ENCODE measurements at regions not wholly inside any gene's neighbourhood (a gene's known extent, or its start where the extent isn't known, plus 50 kb on each side); places are given as distances from the start of the nearest gene placed in this dataset.
A peak's percentile ranks its signal among the peaks of the same experiment; 100 is the strongest.

- POLR2A ChIA-PET (ENCODE audit: low non-redundant PET) = no interaction called here
- Histone ChIP-seq H3K36me3 (ENCODE audit: insufficient read depth, low read length, poor library complexity, severe bottlenecking) (no peaks in the 10 kb centered on the region), H3K9me3 (ENCODE audit: low read depth, low read length, poor library complexity, severe bottlenecking) (no peaks in the 10 kb centered on the region), H3K4me3 (ENCODE audit: low read depth, low read length, poor library complexity, severe bottlenecking) (no peak overlapping the region), H3K27ac (ENCODE audit: low read depth, low read length, poor library complexity, severe bottlenecking) (peak overlapping the region; percentile 93), H3K4me1 (ENCODE audit: insufficient read depth, low read length, poor library complexity, severe bottlenecking) (peaks cover 50% of the 10 kb centered on the region), H3K27me3 (replicated peaks; ENCODE audit: insufficient read depth, low read depth, low read length, poor library complexity) (no peaks in the 10 kb centered on the region)
- TF ChIP-seq EZH2 (IDR thresholded peaks at IDR 0.05; ENCODE audit: borderline replicate concordance, low read depth, low read length, poor library complexity, severe bottlenecking) = no peak
- TF ChIP-seq CTCF (conservative IDR thresholded peaks at IDR 0.05; ENCODE audit: low read depth, low read length) = no peak
- no TSS peak for BruUV-seq (replicated peaks)
- no peak for DNase-seq (ENCODE audit: low spot score)
- intact Hi-C loops (cut with micrococcal nuclease; ENCODE audit: unreplicated experiment) = loop anchor here (10.0 kb wide), 1 partner anchor 551 kb away; no protein-coding TSS in a partner anchor
- CTCF ChIA-PET = no interaction called here
These were observed 59.5 kb downstream of the FZD1 start for GRCh38 chr7:91323626-91324158.

- peak overlapping the region; percentile 93 for H3K27ac ChIP-seq (ENCODE audit: low read depth, low read length, poor library complexity, severe bottlenecking)
- ChIA-PET POLR2A (ENCODE audit: low non-redundant PET) (no interaction called here), CTCF (interaction anchor here (0.7 kb wide), 1 partner anchor 59 kb away, joined by 4 read pairs; no protein-coding TSS in a partner anchor)
- H3K4me3 ChIP-seq (ENCODE audit: low read depth, low read length, poor library complexity, severe bottlenecking) = no peak overlapping the region
- no TSS peak for BruUV-seq (replicated peaks)
- peaks cover 52% of the 10 kb centered on the region for H3K4me1 ChIP-seq (ENCODE audit: insufficient read depth, low read length, poor library complexity, severe bottlenecking)
- H3K9me3 ChIP-seq (ENCODE audit: low read depth, low read length, poor library complexity, severe bottlenecking) = no peaks in the 10 kb centered on the region
- TF ChIP-seq EZH2 (IDR thresholded peaks at IDR 0.05; ENCODE audit: borderline replicate concordance, low read depth, low read length, poor library complexity, severe bottlenecking) = no peak
- TF ChIP-seq CTCF (conservative IDR thresholded peaks at IDR 0.05; ENCODE audit: low read depth, low read length) = no peak
- intact Hi-C loops (cut with micrococcal nuclease; ENCODE audit: unreplicated experiment) = loop anchor here (5.0 to 10.0 kb wide), 2 partner anchors 237 to 550 kb away; no protein-coding TSS in a partner anchor
- no peaks in the 10 kb centered on the region for H3K27me3 ChIP-seq (replicated peaks; ENCODE audit: insufficient read depth, low read depth, low read length, poor library complexity)
- no peaks in the 10 kb centered on the region for H3K36me3 ChIP-seq (ENCODE audit: insufficient read depth, low read length, poor library complexity, severe bottlenecking)
- peak; percentile 94 for DNase-seq (ENCODE audit: low spot score)
These were observed 60.4 kb downstream of the FZD1 start for GRCh38 chr7:91324663-91325062.

GRCh38 chr7:91325726-91326125 is 61.5 kb downstream of the FZD1 start:
- BruUV-seq (replicated peaks) = no TSS peak
- Histone ChIP-seq H3K27ac (ENCODE audit: low read depth, low read length, poor library complexity, severe bottlenecking) (peak overlapping the region; percentile 93), H3K9me3 (ENCODE audit: low read depth, low read length, poor library complexity, severe bottlenecking) (no peaks in the 10 kb centered on the region), H3K27me3 (replicated peaks; ENCODE audit: insufficient read depth, low read depth, low read length, poor library complexity) (no peaks in the 10 kb centered on the region), H3K4me3 (ENCODE audit: low read depth, low read length, poor library complexity, severe bottlenecking) (no peak overlapping the region), H3K36me3 (ENCODE audit: insufficient read depth, low read length, poor library complexity, severe bottlenecking) (no peaks in the 10 kb centered on the region), H3K4me1 (ENCODE audit: insufficient read depth, low read length, poor library complexity, severe bottlenecking) (peaks cover 59% of the 10 kb centered on the region)
- DNase-seq (ENCODE audit: low spot score) = peak; percentile 97
- CTCF ChIA-PET = no interaction called here
- no peak for TF ChIP-seq CTCF (conservative IDR thresholded peaks at IDR 0.05; ENCODE audit: low read depth, low read length)
- TF ChIP-seq EZH2 (IDR thresholded peaks at IDR 0.05; ENCODE audit: borderline replicate concordance, low read depth, low read length, poor library complexity, severe bottlenecking) = no peak
- intact Hi-C loops (cut with micrococcal nuclease; ENCODE audit: unreplicated experiment) = loop anchor here (5.0 to 10.0 kb wide), 2 partner anchors 238 to 549 kb away; no protein-coding TSS in a partner anchor
- POLR2A ChIA-PET (ENCODE audit: low non-redundant PET) = no interaction called here

Measured in A673 (cell line).